CD4-positive, alpha-beta T cell treated with Interleukin-15 for 1 hour (primary cell): ENCODE measurements at regions not wholly inside any gene's neighbourhood (a gene's known extent, or its start where the extent isn't known, plus 50 kb on each side); places are given as distances from the start of the nearest gene placed in this dataset.

ENCODE experiments used
- DNase-seq: peaks from one replicate; pipeline ENCODE4 v3.0.0-alpha.2; 2020

GRCh38 chr5:72615061-72615460 is 107.9 kb upstream of the ZNF366 start:
- DNase-seq, result no peak

GRCh38 chr5:72613515-72613914 is 106.3 kb upstream of the ZNF366 start:
- DNase-seq, result no peak

DNA sequence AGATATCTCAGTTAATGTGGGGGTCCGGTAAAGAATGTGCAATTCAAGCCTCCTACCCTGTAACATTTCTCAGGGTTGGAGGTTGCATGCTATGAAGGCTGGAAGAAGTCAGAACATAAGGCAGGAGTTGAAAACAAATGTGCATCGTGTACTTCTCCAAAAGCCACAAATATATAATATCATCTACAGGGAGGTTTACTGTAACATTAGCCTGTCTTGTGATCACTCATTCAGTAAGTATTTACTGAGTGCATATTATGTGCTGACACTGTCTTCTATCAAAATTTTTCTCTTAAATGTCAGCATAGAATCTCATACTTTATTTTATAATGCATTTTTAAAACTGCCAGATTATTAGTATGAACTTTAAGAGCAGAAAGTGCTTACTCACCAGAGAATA is 105.6 kb upstream of the ZNF366 start:
- DNase-seq, result no peak

GRCh38 chr5:72611118-72611730 is 104.0 kb upstream of the ZNF366 start:
- DNase-seq, result peak; percentile 37

DNA sequence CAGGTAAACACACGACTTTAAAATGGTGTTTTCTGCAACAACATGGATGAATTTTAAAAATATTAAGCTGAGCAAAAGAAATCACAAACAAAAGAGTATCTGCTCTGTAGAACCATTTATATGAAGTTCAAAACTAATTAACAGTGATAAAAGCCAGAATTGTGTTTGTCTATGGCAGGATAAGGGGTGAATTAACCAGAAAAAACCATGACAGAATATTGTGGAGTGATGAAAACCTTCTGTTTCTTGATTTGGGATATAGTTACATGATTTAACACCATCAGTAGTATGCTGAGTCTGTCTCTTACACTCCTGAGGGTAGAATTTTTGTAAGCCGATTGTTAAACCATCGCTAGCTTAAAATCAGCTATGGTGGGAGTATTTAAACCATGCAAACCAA is 101.7 kb upstream of the ZNF366 start:
- DNase-seq, result no peak

- no peak for DNase-seq
Measured at GRCh38 chr5:72608297-72608696, 101.1 kb upstream of the ZNF366 start.

DNA sequence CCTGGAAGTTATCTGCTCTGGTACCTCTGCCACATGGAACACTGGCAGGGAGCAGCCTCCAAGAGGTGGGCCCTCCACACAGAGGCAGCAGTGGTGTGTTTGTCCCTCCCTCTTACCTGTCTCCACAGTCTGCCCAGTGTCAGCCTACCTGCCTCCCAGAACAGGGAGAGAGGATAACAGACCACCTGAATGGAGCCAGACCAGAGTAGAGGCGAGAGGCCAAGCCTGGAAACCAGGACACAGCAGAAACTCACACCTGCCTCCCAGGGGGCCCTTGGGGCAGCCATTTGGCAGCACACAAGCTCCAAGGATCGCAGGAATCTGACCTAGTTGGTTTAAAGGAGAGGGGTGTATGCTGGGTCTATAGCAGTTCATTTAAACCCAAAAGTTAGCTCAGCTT is 100.2 kb upstream of the ZNF366 start:
- DNase-seq, result no peak

DNA sequence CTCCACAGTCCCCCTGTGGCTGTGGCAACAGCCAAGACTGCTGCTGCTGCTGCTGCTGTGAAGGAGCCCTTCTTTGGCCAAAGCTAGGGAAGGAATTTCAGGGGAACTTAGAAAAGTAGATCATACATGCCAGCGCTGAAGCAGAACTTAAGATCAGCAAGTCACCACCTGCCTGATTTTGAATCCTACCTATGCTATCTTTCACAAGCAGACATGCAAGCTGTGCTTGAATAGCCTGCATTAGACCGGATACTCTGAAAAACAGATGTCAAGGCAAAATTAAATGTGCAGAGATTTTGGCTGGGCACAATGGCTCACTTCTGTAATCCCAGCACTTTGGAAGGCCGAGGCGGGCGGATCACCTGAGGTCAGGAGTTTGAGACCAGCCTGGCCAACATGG is 99.3 kb upstream of the ZNF366 start:
- DNase-seq, result no peak

- DNase-seq, result no peak
Measured at GRCh38 chr5:72605632-72606031, 98.4 kb upstream of the ZNF366 start.

- no peak for DNase-seq
Measured at GRCh38 chr5:72604798-72605154, 97.6 kb upstream of the ZNF366 start.

GRCh38 chr5:72604111-72604797 is 97.0 kb upstream of the ZNF366 start:
- DNase-seq, result no peak

DNA sequence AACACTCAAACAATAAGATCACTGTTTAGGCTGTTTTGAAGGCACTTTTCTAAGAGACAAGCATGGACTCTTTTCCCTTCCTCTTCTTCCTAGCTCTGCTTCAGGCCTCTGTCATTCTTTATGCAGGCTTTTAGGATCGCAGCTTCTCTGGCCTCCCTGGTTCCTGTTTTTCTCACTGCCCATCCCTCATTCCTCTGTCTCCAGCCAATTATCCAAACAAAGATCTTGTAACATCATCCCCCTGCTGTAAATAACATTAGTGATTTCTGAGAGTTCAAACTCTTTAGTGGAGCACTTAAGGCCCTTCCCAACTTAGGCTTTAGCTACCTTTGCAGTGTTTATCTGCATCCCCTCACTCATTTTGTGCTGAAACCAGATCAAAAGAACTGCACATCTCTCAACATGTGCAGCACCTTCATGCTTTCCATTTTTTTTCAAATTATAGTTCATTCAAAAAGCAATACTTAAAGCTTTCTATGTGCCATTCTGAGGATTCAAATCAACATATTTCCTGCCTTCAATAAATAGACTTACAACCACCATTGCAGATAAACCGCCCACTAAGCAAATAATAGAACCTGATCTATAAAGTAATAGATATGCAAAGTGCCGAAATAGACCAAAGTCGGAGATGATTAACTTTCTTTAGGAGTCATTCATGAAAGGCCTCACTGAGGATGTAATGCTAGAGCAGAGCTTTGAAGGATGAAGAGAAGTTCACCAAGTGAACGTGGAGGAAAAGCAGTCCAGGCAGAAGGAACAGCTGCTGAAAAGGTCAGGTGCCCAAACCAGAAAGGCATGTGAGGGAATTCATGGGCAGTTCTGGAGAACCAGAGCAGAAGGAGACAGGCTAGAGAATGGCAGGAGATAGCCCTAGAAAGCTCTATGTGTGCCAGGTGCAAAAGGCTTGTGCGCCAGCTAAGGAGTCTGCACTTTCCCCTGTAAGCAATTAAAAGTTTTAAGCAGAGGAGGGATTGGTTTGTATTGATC is 95.8 kb upstream of the ZNF366 start:
- no peak for DNase-seq

- no peak for DNase-seq
Measured at GRCh38 chr5:72601861-72602260, 94.7 kb upstream of the ZNF366 start.

GRCh38 chr5:72600391-72600981 is 93.3 kb upstream of the ZNF366 start:
- DNase-seq, result peak; percentile 18

DNA sequence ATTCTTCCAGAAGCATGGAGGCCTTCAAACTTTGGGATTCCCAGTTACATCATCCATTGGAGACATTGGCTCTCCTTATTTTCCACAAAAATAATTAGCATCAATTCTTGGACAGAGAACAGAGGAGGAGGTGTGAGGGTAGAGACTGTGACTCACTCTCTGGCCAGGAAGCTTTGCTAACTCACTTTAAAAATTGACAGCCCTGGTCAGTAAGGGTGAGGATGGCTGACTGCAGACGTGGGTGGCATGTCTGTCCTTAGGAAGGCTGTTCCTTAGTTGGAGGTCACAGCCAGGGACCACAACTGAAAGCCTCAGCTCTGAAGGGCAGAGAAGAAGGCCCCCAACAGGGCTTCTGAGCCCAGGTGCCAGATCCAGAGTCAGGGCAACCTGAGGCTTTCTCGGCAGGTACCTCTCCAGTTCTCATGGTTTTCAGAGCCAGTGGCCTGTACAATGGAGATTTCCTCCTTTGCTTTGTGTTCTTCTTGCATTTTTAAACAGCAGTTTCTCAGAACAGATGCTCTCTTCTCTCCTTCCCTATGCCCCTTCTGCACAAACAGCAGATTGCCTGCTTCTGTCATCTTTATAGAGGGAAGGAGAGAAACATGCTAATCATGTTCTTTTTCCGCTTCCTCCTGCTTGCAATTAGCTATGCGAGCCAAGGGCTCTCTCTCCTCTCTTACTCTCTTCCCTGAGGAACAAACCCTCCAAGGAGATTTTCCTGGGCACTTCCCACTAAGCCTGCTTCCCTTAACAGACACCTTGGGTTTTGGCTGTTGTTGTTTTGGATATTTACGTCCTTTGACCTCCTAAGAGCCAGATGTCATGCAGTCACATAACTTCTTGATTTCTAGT is 92.5 kb upstream of the ZNF366 start:
- DNase-seq, result no peak

DNA sequence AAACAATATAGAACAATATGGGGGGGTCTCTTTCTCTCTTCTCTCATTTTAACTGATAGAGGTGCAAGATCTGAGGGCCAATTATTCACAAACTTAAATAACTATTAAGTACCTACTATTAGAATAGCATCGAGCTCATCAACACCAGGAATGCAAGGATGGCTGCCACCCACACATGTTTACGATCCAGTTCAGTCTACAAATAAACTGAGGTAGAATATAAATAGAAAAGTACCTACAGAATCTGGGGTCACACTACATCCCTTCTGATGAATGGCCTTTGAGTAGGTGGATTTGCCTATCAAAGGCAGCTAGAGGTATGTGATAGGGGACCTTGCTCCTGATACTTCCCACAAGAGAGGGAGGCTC is 91.8 kb upstream of the ZNF366 start:
- no peak for DNase-seq

DNA sequence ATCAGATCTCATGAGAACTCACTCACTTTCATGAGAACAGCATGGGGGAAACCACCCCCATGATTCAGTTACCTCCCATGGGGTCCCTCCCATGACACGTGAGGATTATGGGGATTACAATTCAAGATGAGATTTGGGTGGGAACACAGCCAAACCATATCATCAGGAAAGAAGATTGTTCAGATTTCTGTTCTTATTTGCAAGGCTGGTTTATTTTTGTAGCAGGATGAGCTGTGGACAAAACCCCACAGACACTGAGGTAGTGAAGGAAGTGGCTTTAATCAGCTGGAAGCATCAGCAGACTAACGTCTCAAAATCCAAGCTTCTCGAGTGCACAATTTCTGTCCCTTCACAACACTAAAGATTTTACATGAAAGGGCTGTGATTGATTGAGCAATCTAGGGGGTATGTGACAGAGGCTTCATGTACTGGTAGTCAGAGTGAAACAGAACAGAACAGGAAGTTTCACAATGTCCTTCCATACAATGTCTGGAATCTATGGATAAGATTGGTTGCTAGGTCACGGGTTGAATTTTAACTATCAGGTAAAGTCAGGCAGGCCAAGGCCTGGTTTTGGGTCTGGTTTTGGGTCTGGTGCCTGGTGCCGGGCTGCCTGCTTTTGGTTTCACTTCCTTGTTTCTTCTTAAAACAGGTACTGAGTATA is 91.3 kb upstream of the ZNF366 start:
- DNase-seq, result peak; percentile 49

- no peak for DNase-seq
Measured at GRCh38 chr5:72597456-72597948, 90.3 kb upstream of the ZNF366 start.

- DNase-seq, result no peak
Measured at GRCh38 chr5:72596956-72597355, 89.7 kb upstream of the ZNF366 start.

GRCh38 chr5:72588640-72589039 is 81.4 kb upstream of the ZNF366 start:
- no peak for DNase-seq

DNA sequence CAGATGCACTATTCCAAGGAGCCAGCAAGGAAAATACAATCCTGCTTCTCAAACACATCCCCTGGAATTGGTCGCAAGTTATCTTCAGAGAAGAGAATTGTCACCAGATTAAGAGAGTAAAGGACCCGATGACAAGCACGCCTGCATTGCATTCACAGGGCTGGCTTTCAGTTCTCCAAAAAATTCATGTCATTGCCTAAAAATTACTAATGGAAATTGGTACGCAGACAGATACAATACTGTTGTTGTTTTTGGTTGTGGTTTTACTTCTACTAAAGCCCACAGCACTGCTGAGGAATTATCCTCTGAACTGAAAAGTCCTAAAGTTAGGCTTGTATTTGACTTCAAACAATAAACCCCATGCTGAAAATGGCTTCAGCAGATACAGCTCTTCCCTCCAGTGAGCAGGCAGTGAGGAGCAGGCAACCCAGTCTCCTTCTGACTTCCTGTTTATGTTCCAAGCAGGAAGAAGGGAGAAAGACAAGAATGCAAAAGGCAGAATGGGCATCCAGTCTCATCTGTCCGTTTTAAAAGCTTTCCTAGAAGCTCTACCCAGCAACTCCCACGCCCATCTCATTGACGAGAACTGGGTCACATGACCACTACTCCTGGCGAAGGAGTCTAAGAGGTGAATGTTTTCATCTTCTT is 80.6 kb upstream of the ZNF366 start:
- no peak for DNase-seq
